Loucy (cell line): ENCODE measurements at regions not wholly inside any gene's neighbourhood (a gene's known extent, or its start where the extent isn't known, plus 50 kb on each side); places are given as distances from the start of the nearest gene placed in this dataset.
"Not testable (repeated sequence)": the region's sequence is repeated elsewhere in the genome, so short reads cannot be mapped to it uniquely, and the experiment has no call there.

Experiments
- H2AFZ ChIP-seq: fragments of 200-600 bp; sonication (generic); 2 replicates; pipeline ENCODE4 v1.6.0; 2016; ENCODE audit warnings: antibody characterized with exemption, mild to moderate bottlenecking, low read length, moderate library complexity
- H3F3A ChIP-seq: fragments of 200-600 bp; 2 replicates; pipeline ENCODE4 v1.6.0; 2016; ENCODE audit warnings: antibody characterized with exemption, low read depth, mild to moderate bottlenecking
- H3K27me3 ChIP-seq: fragments of 200-600 bp; sonication (generic); 2 replicates; pipeline ENCODE4 v1.6.1; 2014; ENCODE audit warnings: low read length, mild to moderate bottlenecking; ENCODE audit not compliant: insufficient read depth, poor library complexity, severe bottlenecking
- H3K36me3 ChIP-seq: fragments of 200-600 bp; sonication (generic); 2 replicates; pipeline ENCODE4 v1.6.1; 2016; ENCODE audit warnings: low read length; ENCODE audit not compliant: insufficient read depth
- H3K4me1 ChIP-seq: fragments of 200-600 bp; sonication (generic); 2 replicates; pipeline ENCODE4 v1.5.1; 2014; ENCODE audit warnings: low read length, mild to moderate bottlenecking; ENCODE audit not compliant: insufficient read depth, poor library complexity, severe bottlenecking
- H3K4me2 ChIP-seq: fragments of 200-600 bp; sonication (generic); 2 replicates; pipeline ENCODE4 v1.6.0; 2014; ENCODE audit warnings: antibody characterized with exemption, low read length, low read depth, mild to moderate bottlenecking; ENCODE audit not compliant: poor library complexity, severe bottlenecking
- H3K4me3 ChIP-seq: fragments of 200-600 bp; sonication (generic); 2 replicates; pipeline ENCODE4 v1.5.1; 2014; ENCODE audit warnings: low read length, mild to moderate bottlenecking, mixed read lengths; ENCODE audit not compliant: poor library complexity, severe bottlenecking
- H3K79me2 ChIP-seq: fragments of 200-600 bp; sonication (generic); 2 replicates; pipeline ENCODE4 v1.6.1; 2014; ENCODE audit warnings: low read length; ENCODE audit not compliant: insufficient read depth
- H3K9ac ChIP-seq: fragments of 200-600 bp; sonication (generic); 2 replicates; pipeline ENCODE4 v1.6.0; 2014; ENCODE audit warnings: mild to moderate bottlenecking, low read depth, low read length, moderate library complexity; ENCODE audit not compliant: poor library complexity, severe bottlenecking
- H3K9me2 ChIP-seq: fragments of 200-600 bp; sonication (generic); replicated peaks from 2 replicates; pipeline ENCODE4 v1.6.1; 2016; ENCODE audit warnings: low read depth, low read length, mixed read lengths
- H3K9me3 ChIP-seq: fragments of 200-600 bp; sonication (generic); 2 replicates; pipeline ENCODE4 v1.6.1; 2014; ENCODE audit warnings: mild to moderate bottlenecking, antibody characterized with exemption, low read length, low read depth; ENCODE audit not compliant: insufficient read depth
- H4K20me1 ChIP-seq: fragments of 200-600 bp; sonication (generic); 2 replicates; pipeline ENCODE4 v1.6.0; 2014; ENCODE audit warnings: antibody characterized with exemption, low read length, mild to moderate bottlenecking; ENCODE audit not compliant: insufficient read depth, poor library complexity, severe bottlenecking
- CTCF ChIP-seq: fragments of 200-600 bp; sonication (generic); conservative IDR thresholded peaks from 2 replicates; pipeline ENCODE4 v1.5.1; 2014; ENCODE audit warnings: mild to moderate bottlenecking, antibody characterized with exemption, low read length
- EZH2phosphoT487 ChIP-seq: fragments of 200-600 bp; IDR thresholded peaks from 2 replicates; pipeline ENCODE4 v1.6.1; 2018; ENCODE audit warnings: antibody characterized with exemption, mild to moderate bottlenecking, moderate library complexity, borderline replicate concordance

- Histone ChIP-seq H3K9me2 (no peaks in the 10 kb centered on the region), H3K9ac (no peak overlapping the region), H3K36me3 (no peaks in the 10 kb centered on the region), H3K27me3 (no peaks in the 10 kb centered on the region), H3F3A (no peaks in the 10 kb centered on the region), H3K4me3 (no peak overlapping the region), H4K20me1 (no peaks in the 10 kb centered on the region), H3K4me1 (no peaks in the 10 kb centered on the region), H3K4me2 (no peak overlapping the region), H2AFZ (no peak overlapping the region), H3K9me3 (peaks cover 5% of the 10 kb centered on the region; the same call in 1 of the 2 replicates), H3K79me2 (no peaks in the 10 kb centered on the region)
- no peak for TF ChIP-seq CTCF
- TF ChIP-seq EZH2phosphoT487 = no peak
Measured at GRCh38 chr18:75844146-75844545, 416.6 kb upstream of the SMIM21 start.

GRCh38 chr18:75840131-75840530, 412.6 kb upstream of the SMIM21 start:
- Histone ChIP-seq H3K4me1 (no peaks in the 10 kb centered on the region), H3K36me3 (no peaks in the 10 kb centered on the region), H2AFZ (no peak overlapping the region), H3K9me3 (peaks cover 5% of the 10 kb centered on the region; the same call in 1 of the 2 replicates), H3K4me3 (no peak overlapping the region), H3K79me2 (no peaks in the 10 kb centered on the region), H3K27me3 (no peaks in the 10 kb centered on the region), H4K20me1 (no peaks in the 10 kb centered on the region), H3K9ac (no peak overlapping the region), H3K9me2 (no peaks in the 10 kb centered on the region), H3F3A (no peaks in the 10 kb centered on the region), H3K4me2 (no peak overlapping the region)
- TF ChIP-seq CTCF (no peak), EZH2phosphoT487 (no peak)

- H3K9ac ChIP-seq, H3K4me1 ChIP-seq, H3K79me2 ChIP-seq, H3K4me2 ChIP-seq, H3K36me3 ChIP-seq, H3K27me3 ChIP-seq, H3K9me3 ChIP-seq, H2AFZ ChIP-seq, H3F3A ChIP-seq, H4K20me1 ChIP-seq, H3K9me2 ChIP-seq, H3K4me3 ChIP-seq: not testable (repeated sequence)
Measured at GRCh38 chr18:75839686-75840085, 412.2 kb upstream of the SMIM21 start.

GRCh38 chr18:75839041-75839440, 411.5 kb upstream of the SMIM21 start:
- no peak for TF ChIP-seq CTCF
- TF ChIP-seq EZH2phosphoT487 = no peak
- Histone ChIP-seq H3K36me3 (no peaks in the 10 kb centered on the region), H3K4me1 (no peaks in the 10 kb centered on the region), H3K27me3 (no peaks in the 10 kb centered on the region), H3K9me3 (peaks cover 5% of the 10 kb centered on the region; the same call in 1 of the 2 replicates), H3K79me2 (no peaks in the 10 kb centered on the region), H4K20me1 (no peaks in the 10 kb centered on the region), H2AFZ (no peak overlapping the region), H3F3A (no peaks in the 10 kb centered on the region), H3K9ac (no peak overlapping the region), H3K4me2 (no peak overlapping the region), H3K9me2 (no peaks in the 10 kb centered on the region), H3K4me3 (no peak overlapping the region)
